A673 (cell line): ENCODE measurements at regions not wholly inside any gene's neighbourhood (a gene's known extent, or its start where the extent isn't known, plus 50 kb on each side); places are given as distances from the start of the nearest gene placed in this dataset.

Experiments
- BruUV-seq: library from RNA; stranded (reverse); fragments of 400-500 nt; replicated peaks from 2 replicates; lab custom pipeline; 2021; lab: Mats Ljungman, UMichigan
- CTCF ChIA-PET: fragments of 300-600 bp; sonication (Branson Sonifier 250); formaldehyde crosslinking; loops from one replicate; lab custom pipeline; 2022; ENCODE audit warnings: antibody characterized with exemption; lab: Charles Lee
- POLR2A ChIA-PET: fragments of 300-600 bp; sonication (Branson Sonifier 250); formaldehyde crosslinking; loops from one replicate; lab custom pipeline; 2022; ENCODE audit warnings: antibody characterized with exemption; ENCODE audit not compliant: low non-redundant PET; lab: Charles Lee
- DNase-seq: peaks from one replicate; pipeline ENCODE4 v3.0.0-alpha.2; 2015; ENCODE audit warnings: low spot score
- H3K27ac ChIP-seq: fragments of 200-600 bp; sonication (generic); 2 replicates; pipeline ENCODE4 v1.5.1; 2016; ENCODE audit warnings: mixed run types, low read depth, mild to moderate bottlenecking, mixed read lengths, antibody characterized with exemption, low read length; ENCODE audit not compliant: poor library complexity, severe bottlenecking
- H3K27me3 ChIP-seq: fragments of 200-600 bp; sonication (generic); replicated peaks from 2 replicates; pipeline ENCODE4 v1.6.1; 2017; ENCODE audit warnings: mixed run types, low read depth, mild to moderate bottlenecking, mixed read lengths, antibody characterized with exemption, low read length; ENCODE audit not compliant: insufficient read depth, poor library complexity
- H3K36me3 ChIP-seq: fragments of 200-600 bp; sonication (generic); 2 replicates; pipeline ENCODE4 v1.6.1; 2016; ENCODE audit warnings: mixed run types, mild to moderate bottlenecking, mixed read lengths, antibody characterized with exemption, low read length; ENCODE audit not compliant: insufficient read depth, poor library complexity, severe bottlenecking
- H3K4me1 ChIP-seq: fragments of 200-600 bp; sonication (generic); 2 replicates; pipeline ENCODE4 v1.6.1; 2017; ENCODE audit warnings: mixed run types, mild to moderate bottlenecking, mixed read lengths, antibody characterized with exemption, low read length; ENCODE audit not compliant: insufficient read depth, poor library complexity, severe bottlenecking
- H3K4me3 ChIP-seq: fragments of 200-600 bp; sonication (generic); 2 replicates; pipeline ENCODE4 v1.5.1; 2016; ENCODE audit warnings: low read depth, mixed run types, mild to moderate bottlenecking, mixed read lengths, low read length; ENCODE audit not compliant: poor library complexity, severe bottlenecking
- H3K9me3 ChIP-seq: fragments of 200-600 bp; sonication (generic); 2 replicates; pipeline ENCODE4 v1.6.1; 2016; ENCODE audit warnings: mixed run types, low read depth, mild to moderate bottlenecking, mixed read lengths, antibody characterized with exemption, low read length; ENCODE audit not compliant: poor library complexity, severe bottlenecking
- EZH2 ChIP-seq: fragments of 200-600 bp; sonication (generic); IDR thresholded peaks from 2 replicates; pipeline ENCODE4 v1.6.1; 2017; ENCODE audit warnings: borderline replicate concordance, low read depth, mild to moderate bottlenecking, mixed read lengths, antibody characterized with exemption, low read length; ENCODE audit not compliant: poor library complexity, severe bottlenecking
- intact Hi-C: fragments of 100-400 bp; cut with micrococcal nuclease; formaldehyde crosslinking; loops from one replicate; pipeline ENCODE4 v1.10.0; 2022; ENCODE audit not compliant: unreplicated experiment
- TF ChIP-seq, protein P1 (sequence below): fragments of 300-800, 200-600 bp; sonication (generic); conservative IDR thresholded peaks from 2 replicates; pipeline ENCODE4 v1.5.1; 2017; ENCODE audit warnings: low read depth, mild to moderate bottlenecking, antibody characterized with exemption, low read length, moderate library complexity, mixed read lengths

- BruUV-seq, result no TSS peak
- intact Hi-C loops, result loop anchor here (10.0 kb wide), 1 partner anchor 341 kb away; no protein-coding TSS in a partner anchor
- DNase-seq, result no peak
- Histone ChIP-seq H3K9me3 (no peaks in the 10 kb centered on the region), H3K4me3 (no peak overlapping the region), H3K27me3 (no peaks in the 10 kb centered on the region), H3K27ac (no peak overlapping the region), H3K4me1 (no peaks in the 10 kb centered on the region), H3K36me3 (no peaks in the 10 kb centered on the region)
- ChIA-PET POLR2A (no interaction called here), CTCF (no interaction called here)
- TF ChIP-seq, protein P1, sequence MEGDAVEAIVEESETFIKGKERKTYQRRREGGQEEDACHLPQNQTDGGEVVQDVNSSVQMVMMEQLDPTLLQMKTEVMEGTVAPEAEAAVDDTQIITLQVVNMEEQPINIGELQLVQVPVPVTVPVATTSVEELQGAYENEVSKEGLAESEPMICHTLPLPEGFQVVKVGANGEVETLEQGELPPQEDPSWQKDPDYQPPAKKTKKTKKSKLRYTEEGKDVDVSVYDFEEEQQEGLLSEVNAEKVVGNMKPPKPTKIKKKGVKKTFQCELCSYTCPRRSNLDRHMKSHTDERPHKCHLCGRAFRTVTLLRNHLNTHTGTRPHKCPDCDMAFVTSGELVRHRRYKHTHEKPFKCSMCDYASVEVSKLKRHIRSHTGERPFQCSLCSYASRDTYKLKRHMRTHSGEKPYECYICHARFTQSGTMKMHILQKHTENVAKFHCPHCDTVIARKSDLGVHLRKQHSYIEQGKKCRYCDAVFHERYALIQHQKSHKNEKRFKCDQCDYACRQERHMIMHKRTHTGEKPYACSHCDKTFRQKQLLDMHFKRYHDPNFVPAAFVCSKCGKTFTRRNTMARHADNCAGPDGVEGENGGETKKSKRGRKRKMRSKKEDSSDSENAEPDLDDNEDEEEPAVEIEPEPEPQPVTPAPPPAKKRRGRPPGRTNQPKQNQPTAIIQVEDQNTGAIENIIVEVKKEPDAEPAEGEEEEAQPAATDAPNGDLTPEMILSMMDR, result no peak
- TF ChIP-seq EZH2, result no peak
Observed at GRCh38 chr11:101326141-101326540, 196.5 kb upstream of the PGR start.

DNA sequence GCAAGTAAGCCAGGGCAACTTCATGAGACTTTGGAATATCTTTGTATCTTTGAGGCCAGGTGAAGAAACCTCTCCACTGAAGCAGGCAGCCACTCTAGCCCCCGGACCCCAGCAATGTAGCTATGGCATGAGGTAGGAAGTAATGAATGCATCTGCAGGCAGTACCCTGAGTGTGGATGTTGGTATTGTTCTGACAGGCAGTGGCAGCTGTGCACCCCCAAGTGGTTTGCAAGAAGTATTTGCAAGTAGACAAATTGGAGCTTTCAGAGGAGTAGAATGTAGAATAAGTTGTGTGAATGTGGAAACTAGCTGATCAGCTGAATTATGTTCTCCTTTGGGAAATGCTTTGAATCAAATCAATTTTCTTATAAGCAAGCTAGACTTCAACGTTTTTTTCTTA, 194.4 kb upstream of the PGR start:
- BruUV-seq, result no TSS peak
- no peaks in the 10 kb centered on the region for H3K36me3 ChIP-seq
- no peak overlapping the region for H3K4me3 ChIP-seq
- no peaks in the 10 kb centered on the region for H3K9me3 ChIP-seq
- H3K27ac ChIP-seq, result no peak overlapping the region
- DNase-seq, result peak; percentile 9
- TF ChIP-seq EZH2, result no peak
- TF ChIP-seq, protein P1, result peak; percentile 37; the same call in 1 of the 2 replicates
- ChIA-PET POLR2A (no interaction called here), CTCF (interaction anchor here (1.1 kb wide), 1 partner anchor 344 kb away, joined by 4 read pairs; no protein-coding TSS in a partner anchor)
- intact Hi-C loops, result loop anchor here (10.0 kb wide), 1 partner anchor 339 kb away; no protein-coding TSS in a partner anchor
- H3K4me1 ChIP-seq, result no peaks in the 10 kb centered on the region
- H3K27me3 ChIP-seq, result no peaks in the 10 kb centered on the region

GRCh38 chr11:101321222-101321621, 191.6 kb upstream of the PGR start:
- Histone ChIP-seq H3K27ac (no peak overlapping the region), H3K9me3 (no peaks in the 10 kb centered on the region), H3K4me1 (no peaks in the 10 kb centered on the region), H3K4me3 (no peak overlapping the region), H3K27me3 (no peaks in the 10 kb centered on the region), H3K36me3 (no peaks in the 10 kb centered on the region)
- no peak for DNase-seq
- TF ChIP-seq, protein P1, result no peak
- TF ChIP-seq EZH2, result no peak
- BruUV-seq, result no TSS peak
- intact Hi-C loops, result loop anchor here (10.0 kb wide), 1 partner anchor 336 kb away; no protein-coding TSS in a partner anchor
- ChIA-PET CTCF (no interaction called here), POLR2A (no interaction called here)
